NCI-H2081 (cell line): ENCODE measurements at regions not wholly inside any gene's neighbourhood (a gene's known extent, or its start where the extent isn't known, plus 50 kb on each side); places are given as distances from the start of the nearest gene placed in this dataset.

Source experiments
- DNase-seq, 2 experiments: peaks; one replicate each; lab custom pipeline; 2025; lab: John Stamatoyannopoulos, UW

GRCh38 chr10:123409884-123410283, 255.7 kb downstream of the BUB3 start:
- DNase-seq: no peak

GRCh38 chr10:123413353-123413752, 252.8 kb upstream of the GPR26 start:
- DNase-seq: no peak

GRCh38 chr10:123415523-123415922, 250.6 kb upstream of the GPR26 start:
- no peak for DNase-seq

- no peak for DNase-seq
Measured at GRCh38 chr10:123417414-123417813, 248.7 kb upstream of the GPR26 start.

- no peak for DNase-seq
Measured at GRCh38 chr10:123421461-123421860, 244.7 kb upstream of the GPR26 start.

- DNase-seq: no peak
Measured at GRCh38 chr10:123422261-123422660, 243.9 kb upstream of the GPR26 start.

- no peak for DNase-seq
Measured at GRCh38 chr10:123424537-123424936, 241.6 kb upstream of the GPR26 start.

- DNase-seq: no peak
Measured at GRCh38 chr10:123425680-123426079, 240.5 kb upstream of the GPR26 start.

GRCh38 chr10:123427165-123427786, 238.9 kb upstream of the GPR26 start:
- no peak for DNase-seq

- no peak for DNase-seq
Measured at GRCh38 chr10:123428391-123428790, 237.8 kb upstream of the GPR26 start.

GRCh38 chr10:123429706-123430221, 236.4 kb upstream of the GPR26 start:
- no peak for DNase-seq

GRCh38 chr10:123433539-123433938, 232.6 kb upstream of the GPR26 start:
- no peak for DNase-seq

GRCh38 chr10:123434435-123435039, 231.6 kb upstream of the GPR26 start:
- no peak for DNase-seq

- DNase-seq: no peak
Measured at GRCh38 chr10:123442901-123443300, 223.3 kb upstream of the GPR26 start.

- no peak for DNase-seq
Measured at GRCh38 chr10:123443924-123444323, 222.2 kb upstream of the GPR26 start.

GRCh38 chr10:123445261-123445775, 220.8 kb upstream of the GPR26 start:
- no peak for DNase-seq

- no peak for DNase-seq
Measured at GRCh38 chr10:123446449-123447156, 219.6 kb upstream of the GPR26 start.

- no peak for DNase-seq
Measured at GRCh38 chr10:123449234-123449962, 216.8 kb upstream of the GPR26 start.

- no peak for DNase-seq
Measured at GRCh38 chr10:123450956-123451605, 215.1 kb upstream of the GPR26 start.

- DNase-seq: no peak
Measured at GRCh38 chr10:123451618-123452245, 214.4 kb upstream of the GPR26 start.

- DNase-seq: no peak
Measured at GRCh38 chr10:123454987-123455386, 211.2 kb upstream of the GPR26 start.
